Mucosa of descending colon (tissue), 3 donors: ENCODE measurements at regions not wholly inside any gene's neighbourhood (a gene's known extent, or its start where the extent isn't known, plus 50 kb on each side); places are given as distances from the start of the nearest gene placed in this dataset.
A peak's percentile ranks its signal among the peaks of the same experiment; 100 is the strongest.

ENCODE experiments used
- ATAC-seq: fragments of 200-7000 bp; cut with Tn5 transposase; one replicate; pipeline ENCODE4 v1.9.1; 2020; ENCODE audit warnings: mild to moderate bottlenecking, moderate library complexity
- DNase-seq, 3 donors: peaks; one replicate each; pipeline ENCODE4 v3.0.0-alpha.2; 2020
- H3K36me3 ChIP-seq: fragments of 200-600 bp; one replicate; pipeline ENCODE4 v1.8.0; 2021; ENCODE audit warnings: low read depth, mild to moderate bottlenecking
- H3K4me1 ChIP-seq: fragments of 200-600 bp; one replicate; pipeline ENCODE4 v1.8.0; 2021; ENCODE audit warnings: low read depth, mild to moderate bottlenecking
- H3K4me3 ChIP-seq: fragments of 200-600 bp; one replicate; pipeline ENCODE4 v1.8.0; 2021; ENCODE audit warnings: mild to moderate bottlenecking
- H3K9me3 ChIP-seq: fragments of 200-600 bp; one replicate; pipeline ENCODE4 v1.8.0; 2021; ENCODE audit warnings: mild to moderate bottlenecking
- intact Hi-C, 2 donors: fragments of 100-400 bp; cut with DNase I in 1 of 2; cut with micrococcal nuclease in 1 of 2; formaldehyde crosslinking; loops; one replicate each; pipeline versions ENCODE4 v1.11.0 to v1.11.1; 2022; cut with DNase I, micrococcal nuclease
- TF ChIP-seq, protein P1 (sequence below): fragments of 200-600 bp; IDR thresholded peaks from one replicate; pipeline ENCODE4 v1.8.0; 2022; ENCODE audit warnings: antibody characterized with exemption, mild to moderate bottlenecking
- donor health status: DM: no; HTN: no; CAD: no; lungs with moderate emphysema.
- donor health status: DM: no; HTN: no; CAD: no.
- donor health status: DM: no; HTN: yes; CAD: no.

GRCh38 chr13:80284290-80284689 lies 56.6 kb downstream of the SPRY2 start:
- intact Hi-C loops = no loop called here
- H3K4me1 ChIP-seq = no peaks in the 10 kb centered on the region
- DNase-seq (no peak), ATAC-seq (no peak)
- TF ChIP-seq, protein P1, sequence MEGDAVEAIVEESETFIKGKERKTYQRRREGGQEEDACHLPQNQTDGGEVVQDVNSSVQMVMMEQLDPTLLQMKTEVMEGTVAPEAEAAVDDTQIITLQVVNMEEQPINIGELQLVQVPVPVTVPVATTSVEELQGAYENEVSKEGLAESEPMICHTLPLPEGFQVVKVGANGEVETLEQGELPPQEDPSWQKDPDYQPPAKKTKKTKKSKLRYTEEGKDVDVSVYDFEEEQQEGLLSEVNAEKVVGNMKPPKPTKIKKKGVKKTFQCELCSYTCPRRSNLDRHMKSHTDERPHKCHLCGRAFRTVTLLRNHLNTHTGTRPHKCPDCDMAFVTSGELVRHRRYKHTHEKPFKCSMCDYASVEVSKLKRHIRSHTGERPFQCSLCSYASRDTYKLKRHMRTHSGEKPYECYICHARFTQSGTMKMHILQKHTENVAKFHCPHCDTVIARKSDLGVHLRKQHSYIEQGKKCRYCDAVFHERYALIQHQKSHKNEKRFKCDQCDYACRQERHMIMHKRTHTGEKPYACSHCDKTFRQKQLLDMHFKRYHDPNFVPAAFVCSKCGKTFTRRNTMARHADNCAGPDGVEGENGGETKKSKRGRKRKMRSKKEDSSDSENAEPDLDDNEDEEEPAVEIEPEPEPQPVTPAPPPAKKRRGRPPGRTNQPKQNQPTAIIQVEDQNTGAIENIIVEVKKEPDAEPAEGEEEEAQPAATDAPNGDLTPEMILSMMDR = no peak
- no peaks in the 10 kb centered on the region for H3K9me3 ChIP-seq
- H3K4me3 ChIP-seq = no peak overlapping the region
- H3K36me3 ChIP-seq = no peaks in the 10 kb centered on the region

DNA sequence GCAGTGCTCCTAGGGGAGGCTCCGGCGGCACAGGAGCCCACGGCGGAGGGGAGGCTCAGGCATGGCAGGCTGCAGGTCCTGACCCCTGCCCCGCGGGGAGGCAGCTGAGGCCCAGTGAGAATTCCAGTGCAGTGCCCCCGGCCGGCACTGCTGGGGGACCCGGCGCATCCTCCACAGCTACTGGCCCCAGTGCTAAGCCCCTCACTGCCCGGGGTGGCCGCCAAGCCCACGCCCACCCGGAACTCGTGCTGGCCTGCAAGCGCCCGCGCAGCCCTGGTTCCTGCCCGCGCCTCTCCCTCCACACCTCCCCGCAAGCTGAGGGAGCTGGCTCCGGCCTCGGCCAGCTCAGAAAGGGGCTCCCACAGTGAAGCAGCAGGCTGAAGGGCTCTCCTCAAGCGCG lies 62.2 kb downstream of the SPRY2 start:
- H3K4me1 ChIP-seq = no peaks in the 10 kb centered on the region
- intact Hi-C loops = no loop called here
- no peak overlapping the region for H3K4me3 ChIP-seq
- no peaks in the 10 kb centered on the region for H3K9me3 ChIP-seq
- no peaks in the 10 kb centered on the region for H3K36me3 ChIP-seq
- DNase-seq (no peak), ATAC-seq (no peak)
- TF ChIP-seq, protein P1 = no peak

- ATAC-seq (no peak), DNase-seq (peak in 1 of 3 donors; percentile 6)
- Histone ChIP-seq H3K4me1 (no peaks in the 10 kb centered on the region), H3K4me3 (no peak overlapping the region), H3K9me3 (no peaks in the 10 kb centered on the region), H3K36me3 (no peaks in the 10 kb centered on the region)
- TF ChIP-seq, protein P1 = no peak
- intact Hi-C loops = no loop called here
Measured at GRCh38 chr13:80276371-80277289, 64.3 kb downstream of the SPRY2 start.

DNA sequence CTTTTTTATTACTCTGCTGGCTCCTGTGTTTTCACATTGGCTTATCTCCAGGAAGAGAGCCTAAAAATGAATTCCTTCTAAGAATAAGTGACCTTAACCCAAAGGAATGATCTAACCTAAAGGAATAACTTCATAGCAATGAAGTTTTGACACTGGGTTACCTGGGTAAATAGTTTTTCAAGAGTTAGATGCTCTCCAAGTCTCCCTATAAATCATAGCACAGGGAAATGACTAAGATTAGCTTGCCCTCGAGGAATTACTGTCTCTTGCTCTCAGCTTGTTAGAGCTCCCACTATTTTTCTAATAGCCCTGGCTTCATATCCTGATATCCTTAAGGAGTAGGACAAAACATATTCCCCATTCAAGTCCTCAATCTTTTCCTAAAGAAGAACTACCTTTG lies 66.3 kb downstream of the SPRY2 start:
- Histone ChIP-seq H3K36me3 (no peaks in the 10 kb centered on the region), H3K4me3 (no peak overlapping the region), H3K4me1 (no peaks in the 10 kb centered on the region), H3K9me3 (peaks cover 6% of the 10 kb centered on the region)
- intact Hi-C loops = no loop called here
- DNase-seq = no peak
- no peak for ATAC-seq
- TF ChIP-seq, protein P1 = no peak

- TF ChIP-seq, protein P1 = no peak
- Histone ChIP-seq H3K4me3 (no peak overlapping the region), H3K4me1 (no peaks in the 10 kb centered on the region), H3K9me3 (peaks cover 6% of the 10 kb centered on the region), H3K36me3 (no peaks in the 10 kb centered on the region)
- DNase-seq = no peak
- no peak for ATAC-seq
- intact Hi-C loops = no loop called here
Measured at GRCh38 chr13:80273718-80274117, 67.2 kb downstream of the SPRY2 start.
